ENCODE measurements at regions not wholly inside any gene's neighbourhood (a gene's known extent, or its start where the extent isn't known, plus 50 kb on each side); places are given as distances from the start of the nearest gene placed in this dataset.

DNA sequence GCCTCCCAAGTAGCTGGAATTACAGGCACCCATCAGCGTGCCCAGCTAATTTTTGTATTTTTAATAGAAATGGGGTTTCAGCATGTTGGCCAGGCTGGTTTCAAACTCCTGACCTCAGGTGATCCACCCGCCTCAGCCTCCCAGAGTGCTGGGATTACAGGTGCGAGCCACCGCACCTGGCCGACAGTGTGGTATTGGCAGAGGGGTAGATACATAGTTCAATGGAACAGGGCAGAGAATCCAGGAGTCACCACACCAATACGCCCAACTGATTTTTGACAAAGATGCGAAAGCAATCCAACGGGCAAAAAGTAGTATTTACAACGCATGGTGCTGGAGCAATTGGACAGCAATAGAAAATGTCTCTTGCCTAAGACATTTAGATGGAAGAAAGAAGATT is 164.0 kb upstream of the PPP1R26 start:
- H3K79me2 ChIP-seq (ENCODE audit: control insufficient read depth, insufficient read depth, low read length) = no peaks in the 10 kb centered on the region

More for the DNA sequence above, 164.0 kb upstream of the PPP1R26 start:
- in situ Hi-C loops (cut with MboI) (no loop called here), intact Hi-C loops (cut with micrococcal nuclease) (no loop called here)
- TF ChIP-seq ATF6 (CRISPR knock-in tag; IDR thresholded peaks at IDR 0.05) (no peak), NONO (IDR thresholded peaks at IDR 0.05; ENCODE audit: low read depth in 2 of 2, low read length in 1 of 2) (no peak), PHF8 (IDR thresholded peaks at IDR 0.05; ENCODE audit: borderline replicate concordance, low read length) (no peak), ETS2 (tag; IDR thresholded peaks at IDR 0.05; ENCODE audit: borderline replicate concordance, poor library complexity, severe bottlenecking) (no peak), PRDM10 (IDR thresholded peaks at IDR 0.05; ENCODE audit: partially characterized antibody) (no peak), MTA2 (IDR thresholded peaks at IDR 0.05; ENCODE audit: low read depth) (no peak), KLF1 (tag; IDR thresholded peaks at IDR 0.05) (no peak)
- TF ChIP-seq, protein P1, sequence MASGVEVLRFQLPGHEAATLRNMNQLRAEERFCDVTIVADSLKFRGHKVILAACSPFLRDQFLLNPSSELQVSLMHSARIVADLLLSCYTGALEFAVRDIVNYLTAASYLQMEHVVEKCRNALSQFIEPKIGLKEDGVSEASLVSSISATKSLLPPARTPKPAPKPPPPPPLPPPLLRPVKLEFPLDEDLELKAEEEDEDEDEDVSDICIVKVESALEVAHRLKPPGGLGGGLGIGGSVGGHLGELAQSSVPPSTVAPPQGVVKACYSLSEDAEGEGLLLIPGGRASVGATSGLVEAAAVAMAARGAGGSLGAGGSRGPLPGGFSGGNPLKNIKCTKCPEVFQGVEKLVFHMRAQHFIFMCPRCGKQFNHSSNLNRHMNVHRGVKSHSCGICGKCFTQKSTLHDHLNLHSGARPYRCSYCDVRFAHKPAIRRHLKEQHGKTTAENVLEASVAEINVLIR (CRISPR knock-in tag; IDR thresholded peaks at IDR 0.05) = no peak
- Histone ChIP-seq H2AFZ (ENCODE audit: low read depth, low read length) (no peak overlapping the region), H3K9me1 (ENCODE audit: control insufficient read depth, insufficient read depth, low read length) (no peaks in the 10 kb centered on the region), H3K4me2 (ENCODE audit: insufficient read depth, low read length) (no peak overlapping the region), H3K27ac (ENCODE audit: extremely low read depth, low read depth, low read length) (no peak overlapping the region), H3K27me3 (ENCODE audit: control insufficient read depth in 2 of 2, insufficient read depth in 2 of 2, low read length in 2 of 2) (peaks cover 0 to 13% of the 10 kb centered on the region in 2 experiments; a peak in 1 of 5 replicates), H3K36me3 (ENCODE audit: control insufficient read depth, insufficient read depth, low read length) (no peaks in the 10 kb centered on the region), H3K4me1 (replicated peaks in 1 of 2; ENCODE audit: control insufficient read depth in 2 of 2, insufficient read depth in 2 of 2, low read length in 2 of 2) (no peaks in the 10 kb centered on the region), H3K9me3 (replicated peaks; ENCODE audit: control insufficient read depth, insufficient read depth, low read depth, low read length) (no peaks in the 10 kb centered on the region), H3K9ac (ENCODE audit: insufficient read depth in 1 of 2, low read depth in 2 of 2, low read length in 2 of 2) (no peak overlapping the region), H3K4me3 (no peak overlapping the region), H4K20me1 (replicated peaks; ENCODE audit: control insufficient read depth, insufficient read depth, low read length) (no peaks in the 10 kb centered on the region)
- FAIRE-seq (no peak), DNase-seq (ENCODE audit: extremely low read depth in 1 of 4, low spot score in 3 of 4) (no peak), ATAC-seq (no peak)
- no TSS peak for BruUV-seq (replicated peaks)
- ChIA-PET POLR2A (no interaction called here), CTCF (ENCODE audit: low intra/inter-chr PET ratio) (no interaction called here)
- WGBS (ENCODE audit: insufficient coverage, low coverage, missing lambda C conversion rate) = under 1% methylated on average over 9 of the region's 9 CpGs

Data from K562 (cell line).